Endothelial cell of umbilical vein (primary cell): ENCODE measurements at regions not wholly inside any gene's neighbourhood (a gene's known extent, or its start where the extent isn't known, plus 50 kb on each side); places are given as distances from the start of the nearest gene placed in this dataset.

Experiments used
- BruUV-seq: library from RNA; stranded (reverse); fragments of 400-500 nt; replicated peaks from 2 replicates; lab custom pipeline; 2021; lab: Mats Ljungman, UMichigan
- CTCF ChIA-PET: fragments of 300-600, 350-600 bp; sonication (Branson Sonifier 250); formaldehyde crosslinking; loops from one replicate; lab custom pipeline; 2021; ENCODE audit warnings: antibody characterized with exemption, inconsistent platforms; lab: Charles Lee
- POLR2A ChIA-PET: fragments of 300-600, 350-600 bp; sonication (Branson Sonifier 250); formaldehyde crosslinking; loops from one replicate; lab custom pipeline; 2021; ENCODE audit warnings: antibody characterized with exemption, inconsistent platforms; lab: Charles Lee
- DNase-seq: peaks from one replicate; pipeline ENCODE4 v3.0.0-alpha.2; 2011; ENCODE audit warnings: low read depth, low spot score
- FAIRE-seq: peaks from 2 replicates; lab custom pipeline; 2011; peaks lifted over from hg19 to GRCh38; lab: Jason Lieb, UNC
- H2AFZ ChIP-seq: 2 replicates; pipeline ENCODE4 v1.6.0; 2012; ENCODE audit warnings: low read depth, low read length, control low read depth, inconsistent platforms
- H3K27ac ChIP-seq: 2 replicates; pipeline ENCODE4 v1.5.1; 2011; ENCODE audit warnings: low read depth, mild to moderate bottlenecking, control low read depth, low read length, moderate library complexity; ENCODE audit not compliant: insufficient read depth
- H3K27me3 ChIP-seq, 2 experiments: 2 replicates each; pipeline versions ENCODE4 v1.6.0 to v1.6.1; 2011; ENCODE audit warnings: low read length in 2 of 2, mixed read lengths in 1 of 2; ENCODE audit not compliant: control insufficient read depth in 2 of 2, insufficient read depth in 2 of 2
- H3K36me3 ChIP-seq, 2 experiments: 2 replicates in 1 of 2; 3 replicates in 1 of 2; pipeline ENCODE4 v1.5.1; 2011; ENCODE audit warnings: low read length in 2 of 2, mild to moderate bottlenecking in 1 of 2, moderate library complexity in 1 of 2; ENCODE audit not compliant: control insufficient read depth in 2 of 2, insufficient read depth in 2 of 2; ENCODE audit errors: extremely low read depth in 1 of 2
- H3K4me1 ChIP-seq: 3 replicates; pipeline ENCODE4 v1.5.1; 2011; ENCODE audit warnings: mild to moderate bottlenecking, low read length; ENCODE audit not compliant: control insufficient read depth, insufficient read depth; ENCODE audit errors: extremely low read depth
- H3K4me2 ChIP-seq: 2 replicates; pipeline ENCODE4 v1.6.1; 2011; ENCODE audit warnings: low read length, control low read depth, mixed read lengths; ENCODE audit not compliant: insufficient read depth
- H3K4me3 ChIP-seq, 3 experiments: fragments of 200-600 bp in 1 of 3; sonication (generic), shearing (Covaris generic) in 1 of 3; replicated peaks in 1 of 3; 2 replicates each; pipeline ENCODE4 v1.5.1; 2011 to 2016; ENCODE audit warnings: control low read depth in 3 of 3, low read length in 3 of 3, mild to moderate bottlenecking in 2 of 3, inconsistent platforms in 1 of 3, low read depth in 1 of 3, moderate library complexity in 1 of 3; ENCODE audit not compliant: insufficient read depth in 1 of 3
- H3K79me2 ChIP-seq: 2 replicates; pipeline ENCODE4 v1.6.0; 2012; ENCODE audit warnings: low read length, inconsistent platforms; ENCODE audit not compliant: control insufficient read depth, insufficient read depth
- H3K9ac ChIP-seq: replicated peaks from 2 replicates; pipeline ENCODE3; 2011; ENCODE audit warnings: low read length, control low read depth; ENCODE audit not compliant: insufficient read depth; ENCODE audit errors: extremely low read depth
- H3K9me1 ChIP-seq: replicated peaks from 3 replicates; pipeline ENCODE4 v1.6.0; 2011; ENCODE audit warnings: mild to moderate bottlenecking, low read length; ENCODE audit not compliant: control insufficient read depth, insufficient read depth; ENCODE audit errors: extremely low read depth
- H3K9me3 ChIP-seq: replicated peaks from 2 replicates; pipeline ENCODE4 v1.5.1; 2012; ENCODE audit warnings: low read length, inconsistent platforms; ENCODE audit not compliant: control insufficient read depth, insufficient read depth
- H4K20me1 ChIP-seq: replicated peaks from 2 replicates; pipeline ENCODE3; 2011; ENCODE audit warnings: mild to moderate bottlenecking, low read length; ENCODE audit not compliant: control insufficient read depth, insufficient read depth; ENCODE audit errors: extremely low read depth
- EZH2 ChIP-seq: IDR thresholded peaks from 2 replicates; pipeline ENCODE4 v1.6.1; 2012; ENCODE audit warnings: borderline replicate concordance, low read depth, mild to moderate bottlenecking, moderate library complexity, low read length, inconsistent platforms; ENCODE audit not compliant: severe bottlenecking
- FOS ChIP-seq: IDR thresholded peaks from 2 replicates; pipeline ENCODE4 v1.6.1; 2011; ENCODE audit warnings: mild to moderate bottlenecking, low read length, moderate library complexity, borderline replicate concordance; ENCODE audit not compliant: insufficient read depth
- GATA2 ChIP-seq: IDR thresholded peaks from 2 replicates; pipeline ENCODE4 v1.7.0; 2011; ENCODE audit warnings: low read depth, mild to moderate bottlenecking, moderate library complexity, mixed read lengths, low read length; ENCODE audit not compliant: insufficient read length, insufficient read depth
- JUN ChIP-seq: IDR thresholded peaks from 2 replicates; pipeline ENCODE4 v1.6.1; 2011; ENCODE audit warnings: borderline replicate concordance, low read depth; ENCODE audit not compliant: insufficient read length, insufficient read depth
- MYC ChIP-seq: IDR thresholded peaks from one replicate; pipeline ENCODE4 v1.6.1; 2011; ENCODE audit warnings: mild to moderate bottlenecking, low read depth, low read length
- POLR2A ChIP-seq: IDR thresholded peaks from 2 replicates; pipeline ENCODE4 v1.6.1; 2012; ENCODE audit warnings: low read depth, mild to moderate bottlenecking, control low read depth, low read length
- POLR2AphosphoS5 ChIP-seq: IDR thresholded peaks from 2 replicates; pipeline ENCODE4 v1.6.1; 2012; ENCODE audit warnings: low read depth, mild to moderate bottlenecking, control low read depth, low read length, moderate library complexity; ENCODE audit not compliant: insufficient read depth
- dilution Hi-C: fragments of 300-500 bp; cut with MboI; formaldehyde crosslinking; loops from one replicate; pipeline ENCODE4 v1.15.0; 2019; ENCODE audit warnings: low sequenced_read_pairs; ENCODE audit not compliant: extremely low pct_ligation_motif_present
- intact Hi-C: fragments of 100-400 bp; cut with micrococcal nuclease; formaldehyde crosslinking; loops from one replicate; pipeline ENCODE4 v1.10.0; 2022
- TF ChIP-seq, protein P1 (sequence below), 2 donors: IDR thresholded peaks; 1 replicate in 1 of 2; 2 replicates in 1 of 2; pipeline ENCODE4 v1.5.1; 2011; ENCODE audit warnings: low read length in 2 of 2, mild to moderate bottlenecking in 2 of 2, moderate library complexity in 2 of 2, control low read depth in 1 of 2, inconsistent platforms in 1 of 2, low read depth in 1 of 2; ENCODE audit not compliant: insufficient read depth in 1 of 2; ENCODE audit errors: extremely low read depth in 1 of 2
- TF ChIP-seq, protein P2 (sequence below): IDR thresholded peaks from 2 replicates; pipeline ENCODE4 v1.6.1; 2011; ENCODE audit not compliant: insufficient read depth, insufficient read length

DNA sequence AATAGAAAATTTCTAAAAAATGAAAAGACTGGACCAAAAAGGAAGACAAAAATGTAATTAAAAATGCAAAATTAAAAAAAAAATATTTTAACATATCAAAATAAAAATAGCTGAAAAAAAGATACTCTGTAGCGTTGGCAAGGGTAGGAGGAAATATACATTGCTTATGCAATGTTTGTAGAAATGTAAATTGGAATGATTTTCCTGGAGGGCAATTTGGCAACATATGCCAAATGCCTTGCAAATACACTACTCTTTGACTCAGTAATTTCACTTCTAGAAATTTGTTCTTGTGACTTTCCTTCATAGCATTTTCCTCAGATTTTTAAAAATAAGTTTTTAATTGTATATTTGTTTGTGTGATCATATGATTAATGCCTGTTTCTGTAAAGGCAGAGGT, 296.6 kb downstream of the ZNF621 start:
- no peaks in the 10 kb centered on the region for H3K79me2 ChIP-seq
- FAIRE-seq (no peak), DNase-seq (no peak)
- H3K9me3 ChIP-seq = no peaks in the 10 kb centered on the region
- dilution Hi-C loops = no loop called here
- no peaks in the 10 kb centered on the region for H3K27me3 ChIP-seq
- no TSS peak for BruUV-seq
- H3K27ac ChIP-seq = no peak overlapping the region
- H3K9ac ChIP-seq = no peak overlapping the region
- no peaks in the 10 kb centered on the region for H3K36me3 ChIP-seq
- H4K20me1 ChIP-seq = no peaks in the 10 kb centered on the region
- H3K4me3 ChIP-seq = no peak overlapping the region
- no peak overlapping the region for H2AFZ ChIP-seq
- no peaks in the 10 kb centered on the region for H3K9me1 ChIP-seq
- intact Hi-C loops = no loop called here
- H3K4me2 ChIP-seq = no peak overlapping the region
- ChIA-PET CTCF (no interaction called here), POLR2A (no interaction called here)
- no peak for TF ChIP-seq EZH2
- TF ChIP-seq FOS = no peak
- no peak for TF ChIP-seq POLR2AphosphoS5
- no peak for TF ChIP-seq MYC
- TF ChIP-seq, protein P1, sequence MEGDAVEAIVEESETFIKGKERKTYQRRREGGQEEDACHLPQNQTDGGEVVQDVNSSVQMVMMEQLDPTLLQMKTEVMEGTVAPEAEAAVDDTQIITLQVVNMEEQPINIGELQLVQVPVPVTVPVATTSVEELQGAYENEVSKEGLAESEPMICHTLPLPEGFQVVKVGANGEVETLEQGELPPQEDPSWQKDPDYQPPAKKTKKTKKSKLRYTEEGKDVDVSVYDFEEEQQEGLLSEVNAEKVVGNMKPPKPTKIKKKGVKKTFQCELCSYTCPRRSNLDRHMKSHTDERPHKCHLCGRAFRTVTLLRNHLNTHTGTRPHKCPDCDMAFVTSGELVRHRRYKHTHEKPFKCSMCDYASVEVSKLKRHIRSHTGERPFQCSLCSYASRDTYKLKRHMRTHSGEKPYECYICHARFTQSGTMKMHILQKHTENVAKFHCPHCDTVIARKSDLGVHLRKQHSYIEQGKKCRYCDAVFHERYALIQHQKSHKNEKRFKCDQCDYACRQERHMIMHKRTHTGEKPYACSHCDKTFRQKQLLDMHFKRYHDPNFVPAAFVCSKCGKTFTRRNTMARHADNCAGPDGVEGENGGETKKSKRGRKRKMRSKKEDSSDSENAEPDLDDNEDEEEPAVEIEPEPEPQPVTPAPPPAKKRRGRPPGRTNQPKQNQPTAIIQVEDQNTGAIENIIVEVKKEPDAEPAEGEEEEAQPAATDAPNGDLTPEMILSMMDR (IDR thresholded peaks at IDR 0.05; ENCODE audit: extremely low read depth in 1 of 2, insufficient read depth in 1 of 2, low read depth in 1 of 2, low read length in 2 of 2) = no peak
- TF ChIP-seq, protein P2, sequence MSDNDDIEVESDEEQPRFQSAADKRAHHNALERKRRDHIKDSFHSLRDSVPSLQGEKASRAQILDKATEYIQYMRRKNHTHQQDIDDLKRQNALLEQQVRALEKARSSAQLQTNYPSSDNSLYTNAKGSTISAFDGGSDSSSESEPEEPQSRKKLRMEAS = no peak
- no peak for TF ChIP-seq JUN
- no peak for TF ChIP-seq GATA2
- no peak for TF ChIP-seq POLR2A
- H3K4me1 ChIP-seq = no peaks in the 10 kb centered on the region
